ENCODE measurements at regions not wholly inside any gene's neighbourhood (a gene's known extent, or its start where the extent isn't known, plus 50 kb on each side); places are given as distances from the start of the nearest gene placed in this dataset.

- no peak for TF ChIP-seq CTCF (IDR thresholded peaks at IDR 0.05; ENCODE audit: low read depth, low read length)
- DNase-seq = no peak
- H3K9me3 ChIP-seq = no peaks in the 10 kb centered on the region
- no peaks in the 10 kb centered on the region for H3K4me1 ChIP-seq
- no peaks in the 10 kb centered on the region for H3K36me3 ChIP-seq
- H3K4me3 ChIP-seq (ENCODE audit: low read depth, low read length) = no peak overlapping the region
- no peaks in the 10 kb centered on the region for H3K27me3 ChIP-seq
Observed at GRCh38 chr2:149670086-149670485, 82.5 kb upstream of the MMADHC start.

- no peaks in the 10 kb centered on the region for H3K9me3 ChIP-seq
- no peak for TF ChIP-seq CTCF (IDR thresholded peaks at IDR 0.05; ENCODE audit: low read depth, low read length)
- DNase-seq = no peak
- H3K36me3 ChIP-seq = no peaks in the 10 kb centered on the region
- H3K4me3 ChIP-seq (ENCODE audit: low read depth, low read length) = no peak overlapping the region
- H3K4me1 ChIP-seq = no peaks in the 10 kb centered on the region
- H3K27me3 ChIP-seq = no peaks in the 10 kb centered on the region
Observed at GRCh38 chr2:149666809-149667320, 79.3 kb upstream of the MMADHC start.

- Histone ChIP-seq H3K27me3 (no peaks in the 10 kb centered on the region), H3K4me3 (ENCODE audit: low read depth, low read length) (no peak overlapping the region), H3K9me3 (no peaks in the 10 kb centered on the region), H3K4me1 (no peaks in the 10 kb centered on the region), H3K36me3 (no peaks in the 10 kb centered on the region)
- DNase-seq = no peak
- no peak for TF ChIP-seq CTCF (IDR thresholded peaks at IDR 0.05; ENCODE audit: low read depth, low read length)
Observed at GRCh38 chr2:149664896-149665295, 77.3 kb upstream of the MMADHC start.

GRCh38 chr2:149662556-149662955, 75.0 kb upstream of the MMADHC start:
- no peaks in the 10 kb centered on the region for H3K27me3 ChIP-seq
- H3K4me1 ChIP-seq = no peaks in the 10 kb centered on the region
- no peak overlapping the region for H3K4me3 ChIP-seq (ENCODE audit: low read depth, low read length)
- TF ChIP-seq CTCF (IDR thresholded peaks at IDR 0.05; ENCODE audit: low read depth, low read length) = no peak
- H3K9me3 ChIP-seq = no peaks in the 10 kb centered on the region
- DNase-seq = no peak
- no peaks in the 10 kb centered on the region for H3K36me3 ChIP-seq

- Histone ChIP-seq H3K4me1 (no peaks in the 10 kb centered on the region), H3K4me3 (ENCODE audit: low read depth, low read length) (no peak overlapping the region), H3K36me3 (no peaks in the 10 kb centered on the region), H3K27me3 (no peaks in the 10 kb centered on the region), H3K9me3 (no peaks in the 10 kb centered on the region)
- no peak for DNase-seq
- no peak for TF ChIP-seq CTCF (IDR thresholded peaks at IDR 0.05; ENCODE audit: low read depth, low read length)
Observed at GRCh38 chr2:149661844-149662243, 74.3 kb upstream of the MMADHC start.

- TF ChIP-seq CTCF (IDR thresholded peaks at IDR 0.05; ENCODE audit: low read depth, low read length) = no peak
- H3K36me3 ChIP-seq = no peaks in the 10 kb centered on the region
- no peaks in the 10 kb centered on the region for H3K27me3 ChIP-seq
- DNase-seq = no peak
- H3K4me1 ChIP-seq = no peaks in the 10 kb centered on the region
- no peak overlapping the region for H3K4me3 ChIP-seq (ENCODE audit: low read depth, low read length)
- H3K9me3 ChIP-seq = no peaks in the 10 kb centered on the region
Observed at GRCh38 chr2:149658553-149658952, 71.0 kb upstream of the MMADHC start.

Measured in BE2C (cell line).